DND-41 (cell line): ENCODE measurements at regions not wholly inside any gene's neighbourhood (a gene's known extent, or its start where the extent isn't known, plus 50 kb on each side); places are given as distances from the start of the nearest gene placed in this dataset.

ENCODE experiments used
- ATAC-seq: fragments of 200-7000 bp; cut with Tn5 transposase; 3 replicates; pipeline ENCODE4 v1.9.1; 2021; ENCODE audit warnings: low read depth; ENCODE audit not compliant: insufficient read depth
- DNase-seq: peaks from one replicate; pipeline ENCODE4 v3.0.0-alpha.2; 2020
- H2AFZ ChIP-seq: 2 replicates; pipeline ENCODE4 v1.6.0; 2012; ENCODE audit warnings: low read depth, low read length
- H3K27ac ChIP-seq: 2 replicates; pipeline ENCODE4 v1.5.1; 2012; ENCODE audit warnings: low read length, inconsistent platforms
- H3K27me3 ChIP-seq: fragments of 200-600 bp; sonication (generic); 2 replicates; pipeline ENCODE4 v1.6.0; 2012; ENCODE audit warnings: low read length, mild to moderate bottlenecking, inconsistent platforms; ENCODE audit not compliant: insufficient read depth, poor library complexity
- H3K36me3 ChIP-seq: 2 replicates; pipeline ENCODE4 v1.5.1; 2012; ENCODE audit warnings: low read length, inconsistent platforms; ENCODE audit not compliant: insufficient read depth
- H3K4me1 ChIP-seq: 2 replicates; pipeline ENCODE4 v1.5.1; 2012; ENCODE audit warnings: mild to moderate bottlenecking, low read length; ENCODE audit not compliant: insufficient read depth
- H3K4me2 ChIP-seq: 2 replicates; pipeline ENCODE4 v1.6.0; 2012; ENCODE audit warnings: mild to moderate bottlenecking, moderate library complexity, low read length, inconsistent platforms; ENCODE audit not compliant: insufficient read depth
- H3K4me3 ChIP-seq, 2 experiments: fragments of 200-600 bp in 1 of 2; shearing (Covaris generic) in 1 of 2; 2 replicates each; pipeline ENCODE4 v1.5.1; 2012 to 2016; ENCODE audit warnings: inconsistent platforms in 2 of 2, low read length in 2 of 2, mild to moderate bottlenecking in 2 of 2, low read depth in 1 of 2, moderate library complexity in 1 of 2
- H3K79me2 ChIP-seq: 2 replicates; pipeline ENCODE4 v1.6.0; 2012; ENCODE audit warnings: low read length, inconsistent platforms; ENCODE audit not compliant: insufficient read depth
- H3K9ac ChIP-seq: 2 replicates; pipeline ENCODE4 v1.6.0; 2012; ENCODE audit warnings: low read depth, mild to moderate bottlenecking, inconsistent platforms, low read length, moderate library complexity
- H3K9me3 ChIP-seq: 2 replicates; pipeline ENCODE4 v1.5.1; 2012; ENCODE audit warnings: low read length, moderate library complexity, mild to moderate bottlenecking, inconsistent platforms; ENCODE audit not compliant: insufficient read depth, severe bottlenecking
- H4K20me1 ChIP-seq: 2 replicates; pipeline ENCODE4 v1.6.0; 2012; ENCODE audit warnings: low read length; ENCODE audit not compliant: insufficient read depth
- EZH2 ChIP-seq: IDR thresholded peaks from 3 replicates; pipeline ENCODE4 v1.6.1; 2012; ENCODE audit warnings: borderline replicate concordance, low read depth, mild to moderate bottlenecking, moderate library complexity, low read length, inconsistent platforms; ENCODE audit not compliant: severe bottlenecking
- TF ChIP-seq, protein P1 (sequence below): IDR thresholded peaks from 2 replicates; pipeline ENCODE4 v1.5.1; 2012; ENCODE audit warnings: borderline replicate concordance, low read length, moderate library complexity, mild to moderate bottlenecking; ENCODE audit not compliant: poor library complexity, severe bottlenecking; ENCODE audit errors: extremely low read depth

DNA sequence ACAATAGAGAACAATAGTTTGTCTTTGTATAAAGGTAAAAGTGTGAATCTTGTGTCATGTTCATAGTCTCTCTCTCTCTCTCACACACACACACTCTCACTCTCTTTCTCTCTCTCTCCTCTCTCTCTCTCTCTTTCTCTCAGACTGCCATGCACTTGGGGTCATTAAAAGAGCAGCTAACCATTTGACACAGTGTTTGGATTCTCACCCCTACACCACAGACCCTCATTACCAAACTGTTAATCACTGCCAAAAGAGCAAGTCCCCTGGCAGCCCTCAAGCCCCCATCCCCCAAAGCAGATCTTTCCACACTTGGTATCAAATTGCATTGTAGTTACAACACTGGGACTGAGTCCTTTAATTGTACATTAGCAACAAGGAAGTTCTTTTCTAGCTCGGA, 305.8 kb upstream of the RSPO3 start:
- DNase-seq (no peak), ATAC-seq (no peak)
- Histone ChIP-seq H3K27ac (no peak overlapping the region), H3K79me2 (no peaks in the 10 kb centered on the region), H3K36me3 (no peaks in the 10 kb centered on the region), H2AFZ (no peak overlapping the region), H3K9me3 (no peaks in the 10 kb centered on the region), H3K4me2 (no peak overlapping the region), H3K27me3 (no peaks in the 10 kb centered on the region), H3K9ac (no peak overlapping the region), H4K20me1 (no peaks in the 10 kb centered on the region), H3K4me3 (no peak overlapping the region), H3K4me1 (no peaks in the 10 kb centered on the region)
- no peak for TF ChIP-seq EZH2
- TF ChIP-seq, protein P1, sequence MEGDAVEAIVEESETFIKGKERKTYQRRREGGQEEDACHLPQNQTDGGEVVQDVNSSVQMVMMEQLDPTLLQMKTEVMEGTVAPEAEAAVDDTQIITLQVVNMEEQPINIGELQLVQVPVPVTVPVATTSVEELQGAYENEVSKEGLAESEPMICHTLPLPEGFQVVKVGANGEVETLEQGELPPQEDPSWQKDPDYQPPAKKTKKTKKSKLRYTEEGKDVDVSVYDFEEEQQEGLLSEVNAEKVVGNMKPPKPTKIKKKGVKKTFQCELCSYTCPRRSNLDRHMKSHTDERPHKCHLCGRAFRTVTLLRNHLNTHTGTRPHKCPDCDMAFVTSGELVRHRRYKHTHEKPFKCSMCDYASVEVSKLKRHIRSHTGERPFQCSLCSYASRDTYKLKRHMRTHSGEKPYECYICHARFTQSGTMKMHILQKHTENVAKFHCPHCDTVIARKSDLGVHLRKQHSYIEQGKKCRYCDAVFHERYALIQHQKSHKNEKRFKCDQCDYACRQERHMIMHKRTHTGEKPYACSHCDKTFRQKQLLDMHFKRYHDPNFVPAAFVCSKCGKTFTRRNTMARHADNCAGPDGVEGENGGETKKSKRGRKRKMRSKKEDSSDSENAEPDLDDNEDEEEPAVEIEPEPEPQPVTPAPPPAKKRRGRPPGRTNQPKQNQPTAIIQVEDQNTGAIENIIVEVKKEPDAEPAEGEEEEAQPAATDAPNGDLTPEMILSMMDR = no peak

DNA sequence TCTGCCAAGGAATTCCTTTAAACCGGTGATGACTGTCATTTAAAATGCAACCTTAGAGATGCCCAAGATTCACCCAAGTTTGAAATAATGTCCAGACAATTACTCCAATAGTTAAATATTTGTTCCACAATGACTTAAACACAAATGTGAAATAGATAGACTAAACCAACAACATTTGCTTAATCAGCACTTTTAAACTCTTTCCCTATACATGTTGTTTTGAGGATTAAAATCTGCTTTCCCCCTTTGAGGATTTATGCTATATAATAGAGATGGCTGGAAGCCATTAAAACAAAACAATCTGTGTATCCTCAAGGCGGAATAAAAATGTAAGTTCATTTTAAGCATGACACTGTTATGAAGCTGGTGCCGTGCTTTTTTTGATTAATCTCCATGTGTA, 297.8 kb upstream of the RSPO3 start:
- DNase-seq (no peak), ATAC-seq (no peak)
- H3K9ac ChIP-seq = no peak overlapping the region
- no peaks in the 10 kb centered on the region for H3K27me3 ChIP-seq
- H3K4me1 ChIP-seq = no peaks in the 10 kb centered on the region
- TF ChIP-seq EZH2 = no peak
- no peak overlapping the region for H3K4me3 ChIP-seq
- H4K20me1 ChIP-seq = no peaks in the 10 kb centered on the region
- H3K36me3 ChIP-seq = no peaks in the 10 kb centered on the region
- H2AFZ ChIP-seq = no peak overlapping the region
- no peaks in the 10 kb centered on the region for H3K9me3 ChIP-seq
- H3K79me2 ChIP-seq = no peaks in the 10 kb centered on the region
- no peak overlapping the region for H3K4me2 ChIP-seq
- H3K27ac ChIP-seq = no peak overlapping the region

DNA sequence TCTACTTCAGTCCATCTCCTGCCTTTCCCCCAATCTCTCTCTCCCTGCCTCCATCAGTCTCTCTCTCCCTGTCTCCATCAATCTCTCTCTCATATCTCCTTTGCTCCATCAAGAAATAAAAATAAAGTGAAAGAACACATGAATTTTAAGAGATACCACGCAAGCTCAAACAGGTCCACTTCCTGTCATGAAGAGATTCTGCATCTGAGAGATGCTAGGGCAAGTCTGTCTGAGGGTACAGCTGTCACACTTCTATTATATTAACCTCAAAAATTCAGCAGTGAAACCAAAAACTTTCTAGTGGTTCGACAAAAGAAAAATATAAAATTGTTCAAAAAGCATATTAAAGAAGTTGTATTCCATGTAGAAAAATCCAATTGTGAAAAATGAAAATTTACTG, 296.8 kb upstream of the RSPO3 start:
- H3K4me2 ChIP-seq = no peak overlapping the region
- no peaks in the 10 kb centered on the region for H3K9me3 ChIP-seq
- ATAC-seq (no peak), DNase-seq (no peak)
- TF ChIP-seq, protein P1 = no peak
- TF ChIP-seq EZH2 = no peak
- H3K79me2 ChIP-seq = no peaks in the 10 kb centered on the region
- no peaks in the 10 kb centered on the region for H4K20me1 ChIP-seq
- H2AFZ ChIP-seq = no peak overlapping the region
- no peaks in the 10 kb centered on the region for H3K27me3 ChIP-seq
- no peak overlapping the region for H3K4me3 ChIP-seq
- no peak overlapping the region for H3K9ac ChIP-seq
- H3K4me1 ChIP-seq = no peaks in the 10 kb centered on the region
- no peaks in the 10 kb centered on the region for H3K36me3 ChIP-seq
- H3K27ac ChIP-seq = no peak overlapping the region

DNA sequence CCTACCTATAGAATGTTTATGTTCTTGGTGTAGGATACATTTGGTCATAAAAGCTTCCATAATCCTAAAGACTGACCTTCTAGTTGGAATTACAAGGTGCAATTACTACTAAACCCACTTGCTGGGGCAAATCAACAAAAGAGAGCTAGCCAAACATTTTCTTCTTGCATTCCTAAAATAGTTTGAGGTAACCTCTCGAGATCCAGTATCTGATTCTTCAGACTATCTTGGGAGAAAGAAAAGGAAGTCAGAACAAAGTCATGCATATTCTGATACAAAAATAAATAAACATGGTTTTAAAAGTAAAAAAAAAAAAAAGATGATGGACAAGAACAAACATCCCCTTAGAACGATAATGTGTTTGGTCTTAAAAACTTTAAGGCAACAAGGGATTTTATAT, 294.2 kb upstream of the RSPO3 start:
- Histone ChIP-seq H3K79me2 (no peaks in the 10 kb centered on the region), H4K20me1 (no peaks in the 10 kb centered on the region), H3K36me3 (no peaks in the 10 kb centered on the region), H3K9ac (no peak overlapping the region), H3K4me3 (no peak overlapping the region), H3K27ac (no peak overlapping the region), H3K9me3 (no peaks in the 10 kb centered on the region), H3K27me3 (no peaks in the 10 kb centered on the region), H3K4me2 (no peak overlapping the region), H2AFZ (no peak overlapping the region), H3K4me1 (no peaks in the 10 kb centered on the region)
- no peak for TF ChIP-seq EZH2
- TF ChIP-seq, protein P1 = no peak
- no peak for ATAC-seq
- no peak for DNase-seq
